ENCODE measurements at regions not wholly inside any gene's neighbourhood (a gene's known extent, or its start where the extent isn't known, plus 50 kb on each side); places are given as distances from the start of the nearest gene placed in this dataset.
"Not testable (repeated sequence)": the region's sequence is repeated elsewhere in the genome, so short reads cannot be mapped to it uniquely, and the experiment has no call there.

- Histone ChIP-seq H3K79me2 (ENCODE audit: insufficient read depth, low read length) (no peaks in the 10 kb centered on the region), H3K36me3 (ENCODE audit: low read length) (no peaks in the 10 kb centered on the region), H3K9me2 (replicated peaks; ENCODE audit: insufficient read depth, low read length) (no peaks in the 10 kb centered on the region), H2AFZ (ENCODE audit: low read depth, low read length, severe bottlenecking) (no peak overlapping the region), H3K9ac (ENCODE audit: low read length) (no peak overlapping the region), H4K20me1 (ENCODE audit: low read depth, low read length) (no peaks in the 10 kb centered on the region), H3K4me2 (ENCODE audit: low read depth, low read length, poor library complexity, severe bottlenecking) (no peak overlapping the region), H3K9me3 (ENCODE audit: insufficient read depth, low read length) (no peaks in the 10 kb centered on the region), H3K27me3 (ENCODE audit: low read length) (no peaks in the 10 kb centered on the region), H3K4me3 (ENCODE audit: insufficient read depth, low read length, poor library complexity, severe bottlenecking) (no peak overlapping the region), H3K27ac (ENCODE audit: low read depth, low read length) (no peak overlapping the region), H3F3A (ENCODE audit: insufficient read depth) (no peaks in the 10 kb centered on the region)
- no peak for TF ChIP-seq EZH2phosphoT487 (conservative IDR thresholded peaks at IDR 0.05; ENCODE audit: low read length)
- TF ChIP-seq, protein P1, sequence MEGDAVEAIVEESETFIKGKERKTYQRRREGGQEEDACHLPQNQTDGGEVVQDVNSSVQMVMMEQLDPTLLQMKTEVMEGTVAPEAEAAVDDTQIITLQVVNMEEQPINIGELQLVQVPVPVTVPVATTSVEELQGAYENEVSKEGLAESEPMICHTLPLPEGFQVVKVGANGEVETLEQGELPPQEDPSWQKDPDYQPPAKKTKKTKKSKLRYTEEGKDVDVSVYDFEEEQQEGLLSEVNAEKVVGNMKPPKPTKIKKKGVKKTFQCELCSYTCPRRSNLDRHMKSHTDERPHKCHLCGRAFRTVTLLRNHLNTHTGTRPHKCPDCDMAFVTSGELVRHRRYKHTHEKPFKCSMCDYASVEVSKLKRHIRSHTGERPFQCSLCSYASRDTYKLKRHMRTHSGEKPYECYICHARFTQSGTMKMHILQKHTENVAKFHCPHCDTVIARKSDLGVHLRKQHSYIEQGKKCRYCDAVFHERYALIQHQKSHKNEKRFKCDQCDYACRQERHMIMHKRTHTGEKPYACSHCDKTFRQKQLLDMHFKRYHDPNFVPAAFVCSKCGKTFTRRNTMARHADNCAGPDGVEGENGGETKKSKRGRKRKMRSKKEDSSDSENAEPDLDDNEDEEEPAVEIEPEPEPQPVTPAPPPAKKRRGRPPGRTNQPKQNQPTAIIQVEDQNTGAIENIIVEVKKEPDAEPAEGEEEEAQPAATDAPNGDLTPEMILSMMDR (IDR thresholded peaks at IDR 0.05; ENCODE audit: insufficient read depth, low read length, poor library complexity, severe bottlenecking), result no peak
Observed at GRCh38 chr20:4468114-4468513, 218.1 kb upstream of the PRNP start.

GRCh38 chr20:4465855-4466545 lies 216.9 kb upstream of the ADRA1D start:
- no peak for TF ChIP-seq EZH2phosphoT487 (conservative IDR thresholded peaks at IDR 0.05; ENCODE audit: low read length)
- TF ChIP-seq, protein P1 (IDR thresholded peaks at IDR 0.05; ENCODE audit: insufficient read depth, low read length, poor library complexity, severe bottlenecking), result no peak
- H3K27me3 ChIP-seq (ENCODE audit: low read length), result no peaks in the 10 kb centered on the region
- no peak overlapping the region for H2AFZ ChIP-seq (ENCODE audit: low read depth, low read length, severe bottlenecking)
- H3K9me2 ChIP-seq (replicated peaks; ENCODE audit: insufficient read depth, low read length), result no peaks in the 10 kb centered on the region
- no peaks in the 10 kb centered on the region for H3K36me3 ChIP-seq (ENCODE audit: low read length)
- no peaks in the 10 kb centered on the region for H3K79me2 ChIP-seq (ENCODE audit: insufficient read depth, low read length)
- no peaks in the 10 kb centered on the region for H3K9me3 ChIP-seq (ENCODE audit: insufficient read depth, low read length)
- H3F3A ChIP-seq (ENCODE audit: insufficient read depth), result no peaks in the 10 kb centered on the region
- H3K4me3 ChIP-seq (ENCODE audit: insufficient read depth, low read length, poor library complexity, severe bottlenecking), result no peak overlapping the region
- no peak overlapping the region for H3K4me2 ChIP-seq (ENCODE audit: low read depth, low read length, poor library complexity, severe bottlenecking)
- no peak overlapping the region for H3K27ac ChIP-seq (ENCODE audit: low read depth, low read length)
- H3K9ac ChIP-seq (ENCODE audit: low read length), result no peak overlapping the region
- H4K20me1 ChIP-seq (ENCODE audit: low read depth, low read length), result no peaks in the 10 kb centered on the region

DNA sequence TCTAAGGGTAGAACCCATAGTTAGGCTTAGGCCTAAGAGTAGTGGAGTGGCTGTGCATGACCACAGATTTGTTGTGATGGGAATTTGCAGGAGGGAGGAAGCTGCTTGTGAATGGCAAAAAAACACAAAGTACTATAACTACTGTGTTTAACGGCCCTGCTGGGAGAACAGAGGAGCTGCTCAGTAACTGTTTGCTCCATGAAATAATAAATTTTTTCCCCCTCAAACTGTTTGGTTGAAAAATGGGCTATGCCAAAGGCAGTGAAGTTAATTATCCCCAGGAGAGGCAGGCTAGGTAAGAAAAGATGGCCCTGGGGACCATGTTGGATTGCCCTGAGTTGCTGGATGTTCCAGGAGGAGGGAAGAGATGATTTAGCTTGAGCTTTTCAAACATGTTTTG lies 216.1 kb upstream of the ADRA1D start:
- Histone ChIP-seq H3K79me2 (ENCODE audit: insufficient read depth, low read length) (no peaks in the 10 kb centered on the region), H4K20me1 (ENCODE audit: low read depth, low read length) (no peaks in the 10 kb centered on the region), H3K9me3 (ENCODE audit: insufficient read depth, low read length) (no peaks in the 10 kb centered on the region), H3K27me3 (ENCODE audit: low read length) (no peaks in the 10 kb centered on the region), H3K27ac (ENCODE audit: low read depth, low read length) (no peak overlapping the region), H3K36me3 (ENCODE audit: low read length) (no peaks in the 10 kb centered on the region), H3K9me2 (replicated peaks; ENCODE audit: insufficient read depth, low read length) (no peaks in the 10 kb centered on the region), H3K4me3 (ENCODE audit: insufficient read depth, low read length, poor library complexity, severe bottlenecking) (no peak overlapping the region), H2AFZ (ENCODE audit: low read depth, low read length, severe bottlenecking) (no peak overlapping the region), H3K4me2 (ENCODE audit: low read depth, low read length, poor library complexity, severe bottlenecking) (no peak overlapping the region), H3K9ac (ENCODE audit: low read length) (no peak overlapping the region), H3F3A (ENCODE audit: insufficient read depth) (no peaks in the 10 kb centered on the region)
- TF ChIP-seq, protein P1 (IDR thresholded peaks at IDR 0.05; ENCODE audit: insufficient read depth, low read length, poor library complexity, severe bottlenecking), result no peak
- TF ChIP-seq EZH2phosphoT487 (conservative IDR thresholded peaks at IDR 0.05; ENCODE audit: low read length), result no peak

DNA sequence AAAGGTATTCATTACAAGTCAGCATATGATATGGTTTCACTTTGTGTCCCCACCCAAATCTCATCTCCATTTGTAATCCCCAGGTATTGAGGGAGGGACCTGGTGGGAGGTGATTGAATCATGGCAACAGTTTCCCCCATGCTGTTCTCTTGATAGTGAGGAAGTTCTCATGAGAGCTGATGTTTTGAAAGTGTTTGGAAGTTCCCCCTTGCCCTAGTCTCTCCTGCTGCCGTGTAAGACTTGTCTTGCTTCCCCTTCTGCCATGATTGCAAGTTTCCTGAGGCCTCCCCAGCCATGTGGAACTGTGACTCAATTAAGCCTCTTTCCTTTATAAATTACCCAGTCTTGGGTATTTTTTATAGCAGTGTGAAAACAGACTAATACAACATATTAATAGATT lies 213.7 kb upstream of the ADRA1D start:
- H3K36me3 ChIP-seq (ENCODE audit: low read length); H3K4me2 ChIP-seq (ENCODE audit: low read depth, low read length, poor library complexity, severe bottlenecking); H3K27me3 ChIP-seq (ENCODE audit: low read length); H3F3A ChIP-seq (ENCODE audit: insufficient read depth); H3K79me2 ChIP-seq (ENCODE audit: insufficient read depth, low read length); H3K9me2 ChIP-seq (replicated peaks; ENCODE audit: insufficient read depth, low read length); H3K27ac ChIP-seq (ENCODE audit: low read depth, low read length); H3K9ac ChIP-seq (ENCODE audit: low read length); H3K9me3 ChIP-seq (ENCODE audit: insufficient read depth, low read length); H4K20me1 ChIP-seq (ENCODE audit: low read depth, low read length); H3K4me3 ChIP-seq (ENCODE audit: insufficient read depth, low read length, poor library complexity, severe bottlenecking); H2AFZ ChIP-seq (ENCODE audit: low read depth, low read length, severe bottlenecking): not testable (repeated sequence)

Measured in SU-DHL-6 (cell line).